Suprapubic skin (tissue), 4 donors: ENCODE measurements at regions not wholly inside any gene's neighbourhood (a gene's known extent, or its start where the extent isn't known, plus 50 kb on each side); places are given as distances from the start of the nearest gene placed in this dataset.
"Not testable (repeated sequence)": the region's sequence is repeated elsewhere in the genome, so short reads cannot be mapped to it uniquely, and the experiment has no call there.

Experiments
- EP300 ChIP-seq: sonication (generic); formaldehyde crosslinking; IDR thresholded peaks from one replicate; pipeline ENCODE4 v1.6.1; 2017; ENCODE audit warnings: antibody characterized with exemption
- POLR2A ChIP-seq, 2 donors: fragments of 450-650 bp; IDR thresholded peaks; one replicate each; pipeline ENCODE4 v1.6.1; 2017; ENCODE audit warnings: antibody characterized with exemption in 2 of 2, mild to moderate bottlenecking in 2 of 2, moderate library complexity in 2 of 2
- POLR2AphosphoS5 ChIP-seq, 3 donors: sonication (generic); formaldehyde crosslinking; IDR thresholded peaks; one replicate each; pipeline ENCODE4 v1.6.1; 2017; ENCODE audit warnings: antibody characterized with exemption in 3 of 3
- TF ChIP-seq, protein P1 (sequence below), 2 donors: fragments of 200-600 bp in 1 of 2; fragments of 450-650 bp in 1 of 2; sonication (generic) in 1 of 2; IDR thresholded peaks; one replicate each; pipeline ENCODE4 v1.5.1; 2016 to 2019; ENCODE audit warnings: antibody characterized with exemption in 2 of 2, mild to moderate bottlenecking in 1 of 2, moderate library complexity in 1 of 2

- TF ChIP-seq, protein P1, sequence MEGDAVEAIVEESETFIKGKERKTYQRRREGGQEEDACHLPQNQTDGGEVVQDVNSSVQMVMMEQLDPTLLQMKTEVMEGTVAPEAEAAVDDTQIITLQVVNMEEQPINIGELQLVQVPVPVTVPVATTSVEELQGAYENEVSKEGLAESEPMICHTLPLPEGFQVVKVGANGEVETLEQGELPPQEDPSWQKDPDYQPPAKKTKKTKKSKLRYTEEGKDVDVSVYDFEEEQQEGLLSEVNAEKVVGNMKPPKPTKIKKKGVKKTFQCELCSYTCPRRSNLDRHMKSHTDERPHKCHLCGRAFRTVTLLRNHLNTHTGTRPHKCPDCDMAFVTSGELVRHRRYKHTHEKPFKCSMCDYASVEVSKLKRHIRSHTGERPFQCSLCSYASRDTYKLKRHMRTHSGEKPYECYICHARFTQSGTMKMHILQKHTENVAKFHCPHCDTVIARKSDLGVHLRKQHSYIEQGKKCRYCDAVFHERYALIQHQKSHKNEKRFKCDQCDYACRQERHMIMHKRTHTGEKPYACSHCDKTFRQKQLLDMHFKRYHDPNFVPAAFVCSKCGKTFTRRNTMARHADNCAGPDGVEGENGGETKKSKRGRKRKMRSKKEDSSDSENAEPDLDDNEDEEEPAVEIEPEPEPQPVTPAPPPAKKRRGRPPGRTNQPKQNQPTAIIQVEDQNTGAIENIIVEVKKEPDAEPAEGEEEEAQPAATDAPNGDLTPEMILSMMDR (IDR thresholded peaks at IDR 0.05) = not testable (repeated sequence)
- TF ChIP-seq POLR2AphosphoS5 (IDR thresholded peaks at IDR 0.05); POLR2A (IDR thresholded peaks at IDR 0.05); EP300: not testable (repeated sequence)
Observed at GRCh38 chr3:125775106-125775505, 179.8 kb upstream of the OSBPL11 start.
